ENCODE measurements at regions not wholly inside any gene's neighbourhood (a gene's known extent, or its start where the extent isn't known, plus 50 kb on each side); places are given as distances from the start of the nearest gene placed in this dataset.
A peak's percentile ranks its signal among the peaks of the same experiment; 100 is the strongest.
"Not testable (repeated sequence)": the region's sequence is repeated elsewhere in the genome, so short reads cannot be mapped to it uniquely, and the experiment has no call there.

DNA sequence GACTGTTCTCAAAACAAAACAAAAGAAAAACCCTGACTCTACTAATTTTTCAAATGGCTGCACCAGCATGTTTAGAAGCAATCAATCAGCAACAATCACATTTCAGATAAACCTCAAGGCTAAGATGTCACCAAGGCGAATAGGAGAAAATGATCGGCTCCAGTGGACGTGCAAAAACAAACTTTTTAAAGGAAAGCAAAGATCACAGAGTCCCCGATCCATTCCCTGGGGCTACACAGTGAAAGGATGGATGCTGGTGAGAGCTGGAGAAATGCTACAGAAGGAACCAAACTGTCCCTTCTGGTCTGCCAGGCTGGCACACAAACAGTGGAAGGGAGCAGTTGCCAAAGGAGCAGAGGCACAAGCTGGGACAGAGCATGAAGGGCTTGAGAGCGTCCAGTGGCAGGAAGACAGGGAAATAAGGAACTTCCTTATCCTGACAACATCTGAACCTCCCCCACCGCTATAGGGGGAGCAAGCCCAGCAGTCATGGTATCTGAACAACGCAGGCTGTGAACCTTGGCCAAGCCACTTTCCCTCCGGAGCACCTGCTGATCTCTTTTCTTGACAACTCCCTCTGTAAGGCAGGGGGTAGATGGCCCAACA is 73.7 kb upstream of the HIVEP1 start:
- ATAC-seq (ENCODE audit: low read depth in 2 of 2) (no peak), DNase-seq (no peak)
- Mint-ChIP-seq H3K4me3 (no peak overlapping the region), H3K27ac (peak overlapping the region in 1 of 6 donors; percentile 86), H3K4me1 (peaks cover 0 to 6% (median 0%) of the 10 kb centered on the region in 3 donors), H3K27me3 (peaks cover 0 to 11% (median 5%) of the 10 kb centered on the region in 3 donors), H3K36me3 (no peaks in the 10 kb centered on the region), H3K9me3 (peaks cover 0 to 3% (median 0%) of the 10 kb centered on the region in 7 donors)

DNA sequence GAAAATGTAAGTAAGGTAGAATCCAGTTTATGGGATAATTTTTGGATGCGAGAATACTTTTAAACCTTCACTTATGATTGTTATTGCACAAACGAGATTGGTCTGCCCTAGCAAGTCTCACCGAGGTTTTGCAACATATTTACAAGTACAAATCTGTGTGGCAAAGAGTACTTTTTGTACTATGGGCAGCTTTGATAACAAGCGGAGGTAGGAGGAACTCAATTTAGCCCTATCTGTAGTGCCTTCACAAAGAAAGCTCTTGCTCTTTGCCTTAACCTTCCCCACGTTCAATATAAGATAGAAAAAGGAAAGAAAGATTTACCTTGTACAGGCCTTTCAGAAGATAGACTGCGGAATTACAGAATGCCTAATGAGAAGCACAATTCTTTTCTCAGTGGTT is 77.5 kb upstream of the HIVEP1 start:
- Mint-ChIP-seq H3K4me1 (peaks cover 0 to 6% (median 0%) of the 10 kb centered on the region in 3 donors), H3K36me3 (no peaks in the 10 kb centered on the region), H3K27me3 (no peaks in the 10 kb centered on the region), H3K9me3 (peaks cover 0 to 3% (median 0%) of the 10 kb centered on the region in 7 donors), H3K27ac (no peak overlapping the region), H3K4me3 (no peak overlapping the region)
- ATAC-seq (ENCODE audit: low read depth in 2 of 2) = no peak
- DNase-seq = no peak

DNA sequence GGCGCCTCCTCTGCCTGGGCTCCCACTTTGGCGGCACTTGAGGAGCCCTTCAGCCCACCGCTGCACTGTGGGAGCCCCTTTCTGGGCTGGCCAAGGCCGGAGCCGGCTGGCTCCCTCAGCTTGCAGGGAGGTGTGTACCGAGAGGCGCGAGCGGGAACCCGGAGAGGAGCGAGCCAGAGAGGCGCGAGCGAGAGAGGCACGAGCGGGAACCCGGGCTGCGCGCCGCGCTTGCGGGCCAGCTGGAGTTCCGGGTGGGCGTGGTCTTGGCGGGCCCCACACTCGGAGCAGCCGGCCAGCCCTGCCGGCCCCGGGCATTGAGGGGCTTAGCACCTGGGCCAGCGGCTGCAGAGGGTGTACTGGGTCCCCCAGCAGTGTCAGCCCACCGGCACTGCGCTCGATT is 79.2 kb upstream of the HIVEP1 start:
- not testable (repeated sequence) for H3K27me3 Mint-ChIP-seq, H3K4me3 Mint-ChIP-seq

DNA sequence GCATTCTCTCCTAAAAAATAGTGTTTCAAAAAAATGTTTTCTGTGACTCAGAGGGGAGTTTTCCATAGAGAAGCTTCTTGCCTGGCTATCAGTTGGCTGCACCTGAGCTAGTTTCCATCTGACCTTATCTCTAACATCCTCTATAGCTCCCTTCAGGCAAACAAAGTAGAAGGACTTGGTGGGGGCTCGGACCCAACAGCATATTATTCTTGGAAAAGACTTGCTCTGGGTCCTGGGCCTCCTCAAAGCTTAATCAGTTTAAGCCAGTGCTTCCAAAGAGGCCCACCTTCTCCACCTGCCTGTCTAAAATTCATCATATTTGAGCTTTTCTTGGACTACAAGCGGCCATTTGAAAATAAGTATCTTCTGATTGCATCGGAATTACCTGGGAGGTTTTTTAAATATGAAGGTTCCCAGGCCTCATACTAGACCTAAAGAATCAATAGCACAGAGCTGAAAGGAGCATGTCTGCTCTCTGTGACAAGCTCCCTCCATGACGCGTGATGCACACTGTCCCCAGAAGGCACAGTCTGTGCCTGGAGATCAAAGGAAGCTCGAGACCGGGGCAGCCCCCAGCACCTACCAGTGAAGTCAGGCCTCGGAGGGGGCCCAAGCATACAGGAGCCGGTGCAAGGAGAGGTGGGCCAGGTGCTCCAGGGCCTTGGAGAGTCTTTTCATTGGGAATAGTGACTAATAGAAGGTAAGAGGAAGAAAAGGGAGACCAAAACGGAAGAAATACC is 80.6 kb upstream of the HIVEP1 start:
- Mint-ChIP-seq H3K27me3 (peaks cover 0 to 8% (median 5%) of the 10 kb centered on the region in 3 donors), H3K36me3 (no peaks in the 10 kb centered on the region), H3K9me3 (peaks cover 0 to 3% (median 0%) of the 10 kb centered on the region in 7 donors), H3K4me3 (no peak overlapping the region), H3K27ac (peak overlapping the region in 1 of 6 donors; percentile 45), H3K4me1 (peaks cover 0 to under 1% (median 0%) of the 10 kb centered on the region in 3 donors)
- DNase-seq = no peak
- ATAC-seq (ENCODE audit: low read depth in 2 of 2) = no peak

More for the DNA sequence above, 79.2 kb upstream of the HIVEP1 start:
- H3K27ac Mint-ChIP-seq; H3K4me1 Mint-ChIP-seq; ATAC-seq (ENCODE audit: low read depth in 2 of 2); H3K9me3 Mint-ChIP-seq; DNase-seq; H3K36me3 Mint-ChIP-seq: not testable (repeated sequence)

DNA sequence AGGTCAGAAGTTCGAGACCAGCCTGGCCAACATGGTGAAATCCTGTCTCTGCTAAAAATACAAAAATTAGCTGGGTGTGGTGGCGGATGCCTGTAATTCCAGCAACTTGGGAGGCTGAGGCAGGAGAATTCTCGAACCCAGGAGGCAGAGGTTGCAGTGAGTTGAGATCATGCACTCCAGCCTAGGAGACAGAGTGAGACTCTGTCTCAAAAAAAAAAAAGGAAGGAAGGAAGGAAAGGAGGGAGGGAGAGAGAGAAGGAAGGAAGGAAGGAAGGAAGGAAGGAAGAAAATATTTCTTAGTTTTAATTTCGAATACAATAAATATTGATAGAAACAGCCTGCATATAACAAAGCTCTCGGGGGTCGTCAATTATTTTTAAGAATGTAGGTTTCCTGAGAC is 81.3 kb upstream of the HIVEP1 start:
- peak overlapping the region in 1 of 6 donors; percentile 60 for H3K27ac Mint-ChIP-seq
- not testable (repeated sequence) for H3K4me1 Mint-ChIP-seq; H3K9me3 Mint-ChIP-seq; H3K36me3 Mint-ChIP-seq; H3K4me3 Mint-ChIP-seq; ATAC-seq (ENCODE audit: low read depth in 2 of 2); DNase-seq
- peaks cover 6 to 12% (median 8%) of the 10 kb centered on the region in 3 donors for H3K27me3 Mint-ChIP-seq

DNA sequence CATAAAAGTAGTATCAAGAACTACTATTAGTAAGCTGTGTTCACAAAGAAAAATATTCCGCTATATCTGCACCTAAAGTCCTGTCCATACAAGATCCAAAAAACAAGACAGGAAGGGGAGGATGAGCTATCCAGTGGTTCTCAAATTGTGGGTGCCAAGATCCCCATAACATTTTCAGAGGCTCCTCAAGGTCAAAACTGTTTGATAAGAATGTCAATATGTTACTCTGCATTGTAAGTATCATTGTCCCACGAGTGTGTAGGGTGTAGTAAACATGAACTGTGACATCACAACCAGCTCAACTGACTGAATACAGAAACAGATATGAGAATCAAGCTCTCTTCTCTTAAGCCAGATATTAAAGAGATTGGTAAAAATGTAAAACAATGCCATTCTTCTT is 81.9 kb upstream of the HIVEP1 start:
- Mint-ChIP-seq H3K4me3 (no peak overlapping the region), H3K27ac (no peak overlapping the region), H3K4me1 (peaks cover 0 to 3% (median 0%) of the 10 kb centered on the region in 3 donors), H3K36me3 (no peaks in the 10 kb centered on the region), H3K9me3 (no peaks in the 10 kb centered on the region), H3K27me3 (peaks cover 8 to 15% (median 10%) of the 10 kb centered on the region in 3 donors)
- no peak for ATAC-seq (ENCODE audit: low read depth in 2 of 2)
- DNase-seq = no peak

DNA sequence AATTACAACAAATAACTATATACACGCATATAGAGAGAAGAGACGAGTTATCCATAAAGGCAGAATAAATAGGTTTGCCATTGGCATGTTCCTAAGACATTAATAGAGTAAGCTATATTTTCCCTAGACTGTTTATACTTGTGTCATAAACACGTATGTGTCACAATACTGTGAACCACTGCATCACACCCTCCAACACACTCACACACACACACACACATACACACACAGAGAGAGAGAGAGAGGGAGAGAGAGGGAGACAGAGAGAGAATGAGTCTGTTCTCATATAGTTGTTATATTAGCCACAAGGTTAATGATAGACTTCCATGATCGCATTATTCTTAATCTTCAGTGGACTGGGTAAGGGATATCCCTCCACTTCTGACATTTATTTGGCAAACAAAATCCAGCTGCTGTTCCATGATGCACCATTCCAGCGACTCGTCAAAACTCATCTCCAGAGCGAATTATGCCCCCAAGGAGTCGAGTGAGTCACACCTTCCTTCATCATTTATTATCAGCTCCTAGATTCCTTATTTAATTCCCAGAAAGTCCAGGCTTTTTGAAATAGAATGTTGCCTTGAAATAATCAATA is 82.8 kb upstream of the HIVEP1 start:
- Mint-ChIP-seq H3K27ac (no peak overlapping the region), H3K4me1 (peaks cover 0 to 3% (median 0%) of the 10 kb centered on the region in 3 donors), H3K36me3 (no peaks in the 10 kb centered on the region), H3K27me3 (peaks cover 8 to 15% (median 10%) of the 10 kb centered on the region in 3 donors), H3K4me3 (no peak overlapping the region), H3K9me3 (no peaks in the 10 kb centered on the region)
- DNase-seq (no peak), ATAC-seq (ENCODE audit: low read depth in 2 of 2) (no peak)

DNA sequence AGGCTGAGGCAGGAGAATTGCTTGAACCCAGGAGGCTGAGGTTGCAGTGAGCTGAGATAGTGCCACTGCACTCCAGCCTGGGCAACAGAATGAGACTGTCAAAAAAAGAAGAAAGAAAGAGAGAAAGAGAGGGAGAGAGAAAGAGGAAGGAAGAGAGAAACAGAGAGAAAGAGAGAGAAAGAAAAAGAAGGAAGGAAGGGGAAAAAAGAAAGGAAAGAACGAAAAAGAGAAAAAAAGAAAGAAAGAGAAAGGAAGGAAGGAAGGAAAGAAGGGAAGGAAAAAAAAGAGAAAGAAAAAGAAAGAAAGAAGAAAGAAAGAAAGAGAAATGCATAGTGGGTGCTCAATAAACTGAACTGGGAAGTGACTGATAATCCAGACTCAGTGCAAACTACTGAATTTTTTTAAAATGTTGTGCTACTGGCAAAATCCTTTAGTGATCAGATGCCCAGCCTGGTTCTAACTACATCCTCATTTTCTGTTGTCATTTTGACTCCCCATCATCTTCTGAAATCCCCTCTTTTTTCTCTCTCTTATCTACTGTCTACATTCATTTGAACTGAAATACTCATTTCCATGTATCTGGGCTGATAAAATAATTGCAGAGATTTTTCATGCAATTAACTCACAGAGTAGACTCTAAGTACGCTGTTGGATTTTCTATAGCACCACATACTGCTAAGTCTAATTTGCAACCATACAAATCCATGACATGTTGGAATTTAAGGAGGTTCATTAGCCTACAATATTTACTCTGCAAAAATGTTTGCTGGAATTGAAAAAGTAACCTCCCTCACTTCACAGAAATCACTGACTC is 85.3 kb upstream of the HIVEP1 start:
- Mint-ChIP-seq H3K27me3 (peaks cover 8 to 15% (median 10%) of the 10 kb centered on the region in 3 donors), H3K27ac (no peak overlapping the region), H3K9me3 (no peaks in the 10 kb centered on the region), H3K36me3 (no peaks in the 10 kb centered on the region), H3K4me1 (peaks cover 0 to 3% (median 0%) of the 10 kb centered on the region in 3 donors), H3K4me3 (no peak overlapping the region)
- DNase-seq = no peak
- ATAC-seq (ENCODE audit: low read depth in 2 of 2) = no peak

DNA sequence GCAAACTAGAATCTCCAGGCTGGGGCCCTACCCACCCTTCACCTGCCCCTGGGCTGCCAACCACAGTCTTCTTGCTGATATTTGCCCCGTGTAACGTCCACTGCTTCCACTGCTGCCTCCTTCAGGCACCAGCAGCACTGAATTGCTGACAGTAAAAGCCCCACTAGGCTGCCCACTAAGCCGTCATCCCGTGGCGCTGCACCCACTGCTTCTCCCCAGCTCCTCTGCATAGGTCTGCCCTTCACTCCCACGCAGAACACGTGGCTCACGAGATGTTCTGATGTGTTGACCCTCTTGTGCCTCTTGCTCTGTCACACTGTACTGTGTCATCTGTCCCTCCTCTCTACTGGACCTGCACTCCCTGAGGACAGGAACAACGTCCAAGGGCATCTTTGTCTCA is 86.3 kb upstream of the HIVEP1 start:
- DNase-seq (no peak), ATAC-seq (ENCODE audit: low read depth in 2 of 2) (no peak)
- H3K27ac Mint-ChIP-seq = no peak overlapping the region
- H3K27me3 Mint-ChIP-seq = peaks cover 8 to 15% (median 10%) of the 10 kb centered on the region in 3 donors
- no peaks in the 10 kb centered on the region for H3K9me3 Mint-ChIP-seq
- H3K36me3 Mint-ChIP-seq = no peaks in the 10 kb centered on the region
- H3K4me1 Mint-ChIP-seq = peaks cover 0 to 3% (median 0%) of the 10 kb centered on the region in 3 donors
- H3K4me3 Mint-ChIP-seq = no peak overlapping the region

DNA sequence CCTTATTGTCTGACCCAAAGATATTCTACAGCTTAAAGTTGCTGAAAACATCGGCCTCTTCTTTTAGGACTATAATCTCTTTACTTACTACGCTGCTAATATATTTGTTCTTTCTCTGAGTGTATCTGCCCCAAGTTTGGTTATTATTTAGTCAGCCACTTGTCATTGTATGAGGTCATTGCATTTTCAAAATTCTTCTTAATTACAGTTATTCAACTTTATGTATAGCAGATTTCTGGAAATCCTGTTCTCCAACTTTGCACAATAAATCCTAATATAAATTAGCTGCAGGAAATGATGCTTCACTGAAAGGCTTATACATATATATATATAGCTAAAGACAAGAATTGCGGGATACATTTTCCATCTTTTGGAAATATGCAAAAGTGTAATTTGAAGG is 88.5 kb upstream of the HIVEP1 start:
- ATAC-seq (ENCODE audit: low read depth in 2 of 2) (no peak), DNase-seq (no peak)
- peaks cover 8 to 15% (median 10%) of the 10 kb centered on the region in 3 donors for H3K27me3 Mint-ChIP-seq
- no peaks in the 10 kb centered on the region for H3K9me3 Mint-ChIP-seq
- H3K4me3 Mint-ChIP-seq = no peak overlapping the region
- H3K36me3 Mint-ChIP-seq = no peaks in the 10 kb centered on the region
- H3K4me1 Mint-ChIP-seq = peaks cover 0 to 3% (median 0%) of the 10 kb centered on the region in 3 donors
- no peak overlapping the region for H3K27ac Mint-ChIP-seq

DNA sequence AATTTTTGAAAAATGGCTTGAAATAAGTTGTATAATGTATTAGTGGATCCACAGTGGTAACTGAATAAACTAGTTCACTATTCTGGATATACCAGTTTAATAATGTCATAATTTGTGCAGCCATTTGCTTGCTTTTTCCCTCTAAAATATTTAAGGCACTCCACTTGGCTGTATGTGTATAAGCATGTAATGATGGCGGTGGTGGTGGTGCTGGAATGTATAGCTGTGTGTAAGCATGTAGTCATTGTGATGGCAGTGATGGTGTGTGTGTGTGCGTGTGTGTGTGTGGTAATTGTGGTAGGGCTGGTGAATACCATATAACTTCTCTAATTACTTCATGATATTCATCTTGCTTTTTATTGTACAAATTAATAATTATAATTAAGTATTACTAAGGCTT is 89.2 kb upstream of the HIVEP1 start:
- Mint-ChIP-seq H3K4me3 (no peak overlapping the region), H3K4me1 (peaks cover 0 to 3% (median 0%) of the 10 kb centered on the region in 3 donors), H3K27me3 (peaks cover 6 to 15% (median 10%) of the 10 kb centered on the region in 3 donors), H3K9me3 (no peaks in the 10 kb centered on the region), H3K27ac (no peak overlapping the region), H3K36me3 (no peaks in the 10 kb centered on the region)
- no peak for DNase-seq
- no peak for ATAC-seq (ENCODE audit: low read depth in 2 of 2)

DNA sequence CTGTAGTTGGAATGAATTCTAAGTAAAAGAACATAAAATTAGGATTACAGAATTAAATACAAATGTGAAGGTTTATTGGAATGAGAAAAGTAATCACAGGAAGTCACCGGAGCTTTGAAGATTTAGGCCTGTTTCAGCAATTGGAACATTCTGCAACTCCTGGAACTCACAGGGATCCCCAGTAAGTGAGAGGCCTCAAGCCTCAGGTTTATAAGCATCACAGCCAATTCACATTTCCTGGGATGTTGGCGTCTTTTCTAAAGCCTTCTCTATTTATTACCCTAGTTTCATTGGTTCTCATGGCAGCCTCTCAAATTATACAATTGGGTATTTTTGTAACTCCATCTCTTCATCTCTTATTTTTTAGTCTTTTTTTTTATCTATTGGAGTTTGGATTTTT is 90.4 kb upstream of the HIVEP1 start:
- Mint-ChIP-seq H3K4me1 (peaks cover 0 to 3% (median 0%) of the 10 kb centered on the region in 3 donors), H3K9me3 (no peaks in the 10 kb centered on the region), H3K4me3 (no peak overlapping the region), H3K36me3 (no peaks in the 10 kb centered on the region), H3K27ac (no peak overlapping the region), H3K27me3 (peaks cover 0 to 13% (median 10%) of the 10 kb centered on the region in 3 donors)
- ATAC-seq (ENCODE audit: low read depth in 2 of 2) = no peak
- DNase-seq = no peak

DNA sequence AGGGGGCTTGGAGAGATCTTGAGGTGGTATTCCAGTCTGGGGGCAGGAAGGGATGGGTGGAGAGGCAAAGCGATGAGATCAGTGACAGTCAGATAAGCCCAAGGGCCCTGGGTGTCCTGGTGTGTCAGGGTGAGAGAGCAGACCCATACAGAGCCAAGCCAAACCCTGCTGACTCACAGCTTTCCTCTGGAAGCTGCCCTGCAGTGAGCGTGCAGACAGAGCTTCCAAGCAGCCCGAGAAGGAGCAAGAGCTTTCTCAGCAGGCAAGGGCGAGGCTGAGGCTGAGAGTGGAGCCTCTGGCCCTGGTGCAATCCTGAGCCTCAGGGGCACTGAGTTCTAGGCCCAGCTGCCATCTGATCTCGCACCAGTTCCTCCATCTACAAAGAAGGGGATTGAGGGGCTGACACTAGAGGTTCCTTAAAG is 91.1 kb upstream of the HIVEP1 start:
- no peaks in the 10 kb centered on the region for H3K9me3 Mint-ChIP-seq
- no peak for DNase-seq
- peaks cover 0 to 6% (median 6%) of the 10 kb centered on the region in 3 donors for H3K27me3 Mint-ChIP-seq
- no peaks in the 10 kb centered on the region for H3K36me3 Mint-ChIP-seq
- peak overlapping the region in 1 of 6 donors; percentile 82 for H3K27ac Mint-ChIP-seq
- ATAC-seq (ENCODE audit: low read depth in 2 of 2) = no peak
- no peaks in the 10 kb centered on the region for H3K4me1 Mint-ChIP-seq
- no peak overlapping the region for H3K4me3 Mint-ChIP-seq

Data from naive B cell (primary cell).